Ramos (cell line): ENCODE measurements at regions not wholly inside any gene's neighbourhood (a gene's known extent, or its start where the extent isn't known, plus 50 kb on each side); places are given as distances from the start of the nearest gene placed in this dataset.

Experiments
- in situ Hi-C: fragments of 300-500 bp; cut with MboI; formaldehyde crosslinking; loops from one replicate; pipeline ENCODE4 v1.14.3; 2022; ENCODE audit warnings: low sequenced_read_pairs; ENCODE audit not compliant: unreplicated experiment

GRCh38 chr11:112852143-112852866 is 108.9 kb upstream of the NCAM1 start:
- in situ Hi-C loops: no loop called here

- in situ Hi-C loops: no loop called here
These were observed 105.1 kb upstream of the NCAM1 start for GRCh38 chr11:112856133-112856532.

GRCh38 chr11:112856591-112856990 is 104.6 kb upstream of the NCAM1 start:
- in situ Hi-C loops: no loop called here

GRCh38 chr11:112858289-112859023 is 102.8 kb upstream of the NCAM1 start:
- in situ Hi-C loops: no loop called here

- in situ Hi-C loops: no loop called here
These were observed 101.4 kb upstream of the NCAM1 start for GRCh38 chr11:112859787-112860186.

- in situ Hi-C loops: no loop called here
These were observed 99.9 kb upstream of the NCAM1 start for GRCh38 chr11:112861356-112861755.

- in situ Hi-C loops: no loop called here
These were observed 97.9 kb upstream of the NCAM1 start for GRCh38 chr11:112863305-112863704.

GRCh38 chr11:112864672-112865071 is 96.5 kb upstream of the NCAM1 start:
- in situ Hi-C loops: no loop called here

GRCh38 chr11:112871909-112872500 is 89.2 kb upstream of the NCAM1 start:
- in situ Hi-C loops: no loop called here

GRCh38 chr11:112874980-112875379 is 86.2 kb upstream of the NCAM1 start:
- in situ Hi-C loops: no loop called here

GRCh38 chr11:112877581-112877980 is 83.6 kb upstream of the NCAM1 start:
- in situ Hi-C loops: no loop called here

- in situ Hi-C loops: no loop called here
These were observed 83.1 kb upstream of the NCAM1 start for GRCh38 chr11:112878033-112878601.

GRCh38 chr11:112880495-112880894 is 80.7 kb upstream of the NCAM1 start:
- in situ Hi-C loops: no loop called here

GRCh38 chr11:112881461-112881860 is 79.8 kb upstream of the NCAM1 start:
- in situ Hi-C loops: no loop called here

- in situ Hi-C loops: no loop called here
These were observed 78.5 kb upstream of the NCAM1 start for GRCh38 chr11:112882494-112883381.

GRCh38 chr11:112884012-112884767 is 77.0 kb upstream of the NCAM1 start:
- in situ Hi-C loops: no loop called here

- in situ Hi-C loops: no loop called here
These were observed 75.3 kb upstream of the NCAM1 start for GRCh38 chr11:112885744-112886433.

- in situ Hi-C loops: no loop called here
These were observed 74.5 kb upstream of the NCAM1 start for GRCh38 chr11:112886434-112887370.
